CD4-positive, alpha-beta T cell treated with Interleukin-4 for 1 hour (primary cell): ENCODE measurements at regions not wholly inside any gene's neighbourhood (a gene's known extent, or its start where the extent isn't known, plus 50 kb on each side); places are given as distances from the start of the nearest gene placed in this dataset.

Experiments
- DNase-seq, 2 donors: peaks; one replicate each; pipeline ENCODE4 v3.0.0-alpha.2; 2020 to 2022

- DNase-seq = peak in 1 of 2 donors; percentile 2
Observed at GRCh38 chr12:27180906-27181505, 63.1 kb upstream of the STK38L start.

- DNase-seq = no peak
Observed at GRCh38 chr12:27183342-27183741, 60.7 kb upstream of the STK38L start.

DNA sequence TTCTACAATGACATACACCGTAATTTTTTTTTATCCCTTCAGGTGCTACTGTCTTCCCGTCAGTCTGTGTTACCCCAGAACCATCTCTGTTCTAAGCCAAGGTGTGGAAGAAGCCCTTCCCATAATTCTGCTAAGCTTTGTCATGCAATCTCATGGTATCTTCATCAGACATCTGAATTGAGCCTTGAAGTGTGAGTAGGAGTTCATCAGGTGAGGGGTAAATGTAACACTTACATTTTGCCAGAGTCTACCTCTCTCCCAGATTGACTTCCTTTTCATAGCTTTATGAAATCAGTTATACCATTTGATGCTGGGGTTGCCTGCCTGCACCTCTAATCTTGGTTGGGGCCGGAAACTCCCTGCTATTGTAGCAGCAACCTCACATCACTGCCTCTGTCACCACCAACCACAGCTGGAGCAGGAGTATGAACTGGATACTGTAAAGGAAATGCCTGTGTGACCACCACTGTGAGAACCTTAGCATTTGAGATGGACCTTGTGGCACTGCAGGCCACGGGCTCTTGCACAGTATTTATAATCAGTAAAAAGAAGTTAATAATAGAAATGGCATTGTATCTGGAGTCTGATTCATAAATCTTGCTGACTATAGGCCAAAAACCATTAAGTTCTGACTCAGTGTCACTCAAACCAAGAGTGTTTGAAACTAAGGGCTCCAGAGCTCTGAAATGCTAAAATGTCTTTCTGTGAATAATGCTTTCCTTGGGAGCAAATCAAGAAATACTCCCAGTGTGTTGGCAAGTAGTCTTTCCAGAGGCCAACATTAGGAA is 58.7 kb upstream of the STK38L start:
- peak in 1 of 2 donors; percentile 25 for DNase-seq

- DNase-seq = no peak
Observed at GRCh38 chr12:27186022-27186839, 57.9 kb upstream of the STK38L start.

DNA sequence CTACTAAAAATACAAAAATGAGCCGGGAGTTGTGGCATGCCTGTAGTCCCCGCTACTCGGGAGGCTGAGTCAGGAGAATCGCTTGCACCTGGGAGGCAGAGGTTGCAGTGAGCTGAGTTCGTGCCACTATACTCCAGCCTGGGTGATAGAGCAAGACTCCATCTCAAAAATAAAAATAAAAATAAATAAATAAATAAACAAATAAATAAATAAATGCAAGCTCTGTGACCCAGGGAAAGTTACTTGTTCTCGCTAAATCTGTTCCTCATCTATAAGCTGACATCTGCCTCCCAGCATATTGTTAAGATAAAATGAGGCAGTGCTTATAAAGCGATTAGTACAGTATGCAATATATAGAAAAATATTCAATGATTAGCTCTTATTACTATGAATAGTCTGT is 56.4 kb upstream of the STK38L start:
- DNase-seq = no peak

GRCh38 chr12:27190761-27191160 is 53.3 kb upstream of the STK38L start:
- no peak for DNase-seq

GRCh38 chr12:27191531-27191930 is 52.6 kb upstream of the STK38L start:
- DNase-seq = no peak

GRCh38 chr12:27192118-27192802 is 51.8 kb upstream of the STK38L start:
- DNase-seq = no peak

DNA sequence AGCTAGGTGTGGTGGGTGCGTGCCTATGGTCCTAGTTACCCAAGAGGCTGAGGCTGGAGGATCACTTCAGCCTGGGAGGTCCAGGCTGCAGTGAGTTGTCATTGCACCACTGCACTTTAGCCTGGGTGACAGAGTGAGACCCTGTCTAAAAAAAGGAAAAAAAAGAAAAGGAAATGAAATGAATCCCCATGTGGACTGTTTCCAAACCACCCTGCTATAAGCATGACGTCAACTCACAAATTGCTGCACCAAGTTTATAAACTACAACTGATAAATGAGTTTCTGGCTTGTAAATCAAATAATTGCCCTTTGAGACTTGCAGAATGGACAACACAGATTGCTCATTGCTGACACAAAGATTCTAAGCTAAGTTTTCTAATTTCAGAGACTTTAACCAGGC is 51.0 kb upstream of the STK38L start:
- DNase-seq = no peak

DNA sequence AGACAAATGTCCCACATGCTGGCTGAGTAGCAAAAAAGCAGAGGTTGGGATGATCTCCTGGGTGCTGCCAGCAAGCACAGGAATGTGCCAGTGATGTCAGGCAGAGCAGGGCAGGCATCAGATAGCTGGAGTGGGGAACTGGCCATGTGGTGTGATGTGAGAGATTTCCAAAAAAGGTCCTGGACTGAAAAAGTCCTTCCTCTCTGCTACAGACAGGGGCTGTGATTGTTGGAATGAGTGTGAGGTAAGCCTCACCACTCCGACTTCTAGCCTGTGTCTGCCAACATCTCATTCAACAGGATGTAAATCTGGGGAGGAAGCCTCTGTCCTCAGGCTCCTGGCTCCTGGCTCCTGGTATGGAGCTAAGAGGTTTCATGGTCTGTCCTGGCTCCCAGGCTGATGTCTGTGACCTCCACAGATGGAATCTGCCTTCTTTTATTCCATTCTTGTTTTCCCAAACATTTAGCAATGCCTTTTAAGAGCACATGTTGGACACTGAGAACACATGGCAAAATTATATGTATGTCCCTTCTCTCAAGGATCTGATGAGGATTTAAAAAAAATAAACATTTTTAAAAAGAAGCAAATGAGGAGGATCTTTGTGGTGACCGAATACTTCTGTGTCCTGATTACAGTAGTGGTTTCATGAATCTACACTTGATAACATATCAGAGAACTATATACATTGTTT is 50.1 kb upstream of the STK38L start:
- no peak for DNase-seq
